SK-N-SH (cell line): ENCODE measurements at regions not wholly inside any gene's neighbourhood (a gene's known extent, or its start where the extent isn't known, plus 50 kb on each side); places are given as distances from the start of the nearest gene placed in this dataset.

Experiments
- CHD2 ChIP-seq: fragments of 150-350 bp; IDR thresholded peaks from 2 replicates; pipeline ENCODE4 v1.6.1; 2018; ENCODE audit warnings: low read length; ENCODE audit not compliant: partially characterized antibody
- CTCF ChIP-seq: fragments of 200-600 bp; sonication (generic); IDR thresholded peaks from 2 replicates; pipeline ENCODE4 v1.6.1; 2017; ENCODE audit warnings: antibody characterized with exemption, mild to moderate bottlenecking, moderate library complexity
- EP300 ChIP-seq, 2 experiments: IDR thresholded peaks; 2 replicates each; pipeline versions ENCODE4 v1.4.0 to v1.6.1; 2012; ENCODE audit warnings: borderline replicate concordance in 1 of 2, low read depth in 1 of 2, low read length in 1 of 2
- POLR2AphosphoS5 ChIP-seq: IDR thresholded peaks from 2 replicates; pipeline ENCODE4 v1.6.1; 2012; ENCODE audit warnings: low read depth, low read length
- SIN3A ChIP-seq: IDR thresholded peaks from 2 replicates; pipeline ENCODE4 v1.6.1; 2012; ENCODE audit warnings: low read depth, mild to moderate bottlenecking, low read length, moderate library complexity, borderline replicate concordance

DNA sequence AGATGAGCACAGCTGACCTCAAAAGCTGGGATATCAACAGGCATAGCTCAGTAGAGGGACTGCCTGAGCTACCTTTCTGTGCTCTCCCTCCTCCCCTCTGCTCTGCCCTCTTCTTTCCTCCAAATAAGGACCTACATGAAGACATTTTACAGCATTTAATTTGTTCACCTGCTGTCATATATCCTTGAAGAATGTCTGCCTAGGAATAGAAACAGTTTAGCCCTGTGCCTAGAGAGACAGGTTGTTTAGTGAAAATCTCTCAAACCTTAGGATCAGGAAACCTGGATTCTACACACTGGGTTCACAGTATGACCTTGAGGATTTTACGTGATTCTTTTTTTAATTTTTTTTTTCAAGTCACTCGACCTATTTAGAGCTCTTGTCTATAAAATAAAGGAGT lies 213.0 kb upstream of the SETBP1 start:
- TF ChIP-seq POLR2AphosphoS5 (no peak), SIN3A (no peak), EP300 (IDR thresholded peaks at IDR 0.05; ENCODE audit: borderline replicate concordance in 1 of 2, low read depth in 1 of 2, low read length in 1 of 2) (no peak), CTCF (no peak), CHD2 (no peak)
